ENCODE measurements at regions not wholly inside any gene's neighbourhood (a gene's known extent, or its start where the extent isn't known, plus 50 kb on each side); places are given as distances from the start of the nearest gene placed in this dataset.

GRCh38 chr12:114851981-114852380 is 168.0 kb upstream of the TBX3 start:
- no peak for TF ChIP-seq TAF1 (IDR thresholded peaks at IDR 0.05; ENCODE audit: low read depth)
- TF ChIP-seq, protein P1, sequence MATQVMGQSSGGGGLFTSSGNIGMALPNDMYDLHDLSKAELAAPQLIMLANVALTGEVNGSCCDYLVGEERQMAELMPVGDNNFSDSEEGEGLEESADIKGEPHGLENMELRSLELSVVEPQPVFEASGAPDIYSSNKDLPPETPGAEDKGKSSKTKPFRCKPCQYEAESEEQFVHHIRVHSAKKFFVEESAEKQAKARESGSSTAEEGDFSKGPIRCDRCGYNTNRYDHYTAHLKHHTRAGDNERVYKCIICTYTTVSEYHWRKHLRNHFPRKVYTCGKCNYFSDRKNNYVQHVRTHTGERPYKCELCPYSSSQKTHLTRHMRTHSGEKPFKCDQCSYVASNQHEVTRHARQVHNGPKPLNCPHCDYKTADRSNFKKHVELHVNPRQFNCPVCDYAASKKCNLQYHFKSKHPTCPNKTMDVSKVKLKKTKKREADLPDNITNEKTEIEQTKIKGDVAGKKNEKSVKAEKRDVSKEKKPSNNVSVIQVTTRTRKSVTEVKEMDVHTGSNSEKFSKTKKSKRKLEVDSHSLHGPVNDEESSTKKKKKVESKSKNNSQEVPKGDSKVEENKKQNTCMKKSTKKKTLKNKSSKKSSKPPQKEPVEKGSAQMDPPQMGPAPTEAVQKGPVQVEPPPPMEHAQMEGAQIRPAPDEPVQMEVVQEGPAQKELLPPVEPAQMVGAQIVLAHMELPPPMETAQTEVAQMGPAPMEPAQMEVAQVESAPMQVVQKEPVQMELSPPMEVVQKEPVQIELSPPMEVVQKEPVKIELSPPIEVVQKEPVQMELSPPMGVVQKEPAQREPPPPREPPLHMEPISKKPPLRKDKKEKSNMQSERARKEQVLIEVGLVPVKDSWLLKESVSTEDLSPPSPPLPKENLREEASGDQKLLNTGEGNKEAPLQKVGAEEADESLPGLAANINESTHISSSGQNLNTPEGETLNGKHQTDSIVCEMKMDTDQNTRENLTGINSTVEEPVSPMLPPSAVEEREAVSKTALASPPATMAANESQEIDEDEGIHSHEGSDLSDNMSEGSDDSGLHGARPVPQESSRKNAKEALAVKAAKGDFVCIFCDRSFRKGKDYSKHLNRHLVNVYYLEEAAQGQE (IDR thresholded peaks at IDR 0.05; ENCODE audit: low read depth): no peak
- no peak for TF ChIP-seq ZBTB7A (IDR thresholded peaks at IDR 0.05; ENCODE audit: low read depth)
- no peak for TF ChIP-seq EGR1 (IDR thresholded peaks at IDR 0.05)
- no peak for TF ChIP-seq YY1 (IDR thresholded peaks at IDR 0.05; ENCODE audit: low read depth)
- TF ChIP-seq, protein P2, sequence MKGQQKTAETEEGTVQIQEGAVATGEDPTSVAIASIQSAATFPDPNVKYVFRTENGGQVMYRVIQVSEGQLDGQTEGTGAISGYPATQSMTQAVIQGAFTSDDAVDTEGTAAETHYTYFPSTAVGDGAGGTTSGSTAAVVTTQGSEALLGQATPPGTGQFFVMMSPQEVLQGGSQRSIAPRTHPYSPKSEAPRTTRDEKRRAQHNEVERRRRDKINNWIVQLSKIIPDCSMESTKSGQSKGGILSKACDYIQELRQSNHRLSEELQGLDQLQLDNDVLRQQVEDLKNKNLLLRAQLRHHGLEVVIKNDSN (IDR thresholded peaks at IDR 0.05): no peak
- TF ChIP-seq RAD21 (IDR thresholded peaks at IDR 0.05; ENCODE audit: low read depth): no peak
- TF ChIP-seq, protein P3, sequence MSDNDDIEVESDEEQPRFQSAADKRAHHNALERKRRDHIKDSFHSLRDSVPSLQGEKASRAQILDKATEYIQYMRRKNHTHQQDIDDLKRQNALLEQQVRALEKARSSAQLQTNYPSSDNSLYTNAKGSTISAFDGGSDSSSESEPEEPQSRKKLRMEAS (IDR thresholded peaks at IDR 0.05): no peak
- TF ChIP-seq CREB1 (IDR thresholded peaks at IDR 0.05; ENCODE audit: low read depth): no peak
- TF ChIP-seq NFIC (IDR thresholded peaks at IDR 0.05): no peak
- no peak for TF ChIP-seq FOXM1 (IDR thresholded peaks at IDR 0.05; ENCODE audit: borderline replicate concordance, low read depth)
- no peak for TF ChIP-seq TCF12 (IDR thresholded peaks at IDR 0.05; ENCODE audit: low read depth)

- TF ChIP-seq EP300 (IDR thresholded peaks at IDR 0.05; ENCODE audit: borderline replicate concordance): no peak
- TF ChIP-seq CEBPB (IDR thresholded peaks at IDR 0.05): no peak
- no peak for TF ChIP-seq TEAD4 (IDR thresholded peaks at IDR 0.05)
- no peak for TF ChIP-seq FOXM1 (IDR thresholded peaks at IDR 0.05; ENCODE audit: borderline replicate concordance, low read depth)
- TF ChIP-seq, protein P3 (IDR thresholded peaks at IDR 0.05): no peak
- TF ChIP-seq, protein P2 (IDR thresholded peaks at IDR 0.05): no peak
- no peak for TF ChIP-seq YY1 (IDR thresholded peaks at IDR 0.05; ENCODE audit: low read depth)
- TF ChIP-seq RAD21 (IDR thresholded peaks at IDR 0.05; ENCODE audit: low read depth): no peak
- TF ChIP-seq, protein P1 (IDR thresholded peaks at IDR 0.05; ENCODE audit: low read depth): no peak
- TF ChIP-seq ZBTB7A (IDR thresholded peaks at IDR 0.05; ENCODE audit: low read depth): no peak
- TF ChIP-seq EGR1 (IDR thresholded peaks at IDR 0.05): no peak
- TF ChIP-seq TAF1 (IDR thresholded peaks at IDR 0.05; ENCODE audit: low read depth): no peak
- no peak for TF ChIP-seq TCF12 (IDR thresholded peaks at IDR 0.05; ENCODE audit: low read depth)
- no peak for TF ChIP-seq NFIC (IDR thresholded peaks at IDR 0.05)
- no peak for TF ChIP-seq CREB1 (IDR thresholded peaks at IDR 0.05; ENCODE audit: low read depth)
Observed at GRCh38 chr12:114850661-114851275, 166.8 kb upstream of the TBX3 start.

GRCh38 chr12:114848666-114849065 is 164.7 kb upstream of the TBX3 start:
- TF ChIP-seq TAF1 (IDR thresholded peaks at IDR 0.05; ENCODE audit: low read depth): no peak
- TF ChIP-seq NFIC (IDR thresholded peaks at IDR 0.05): no peak
- TF ChIP-seq ZBTB7A (IDR thresholded peaks at IDR 0.05; ENCODE audit: low read depth): no peak
- TF ChIP-seq, protein P3 (IDR thresholded peaks at IDR 0.05): no peak
- TF ChIP-seq, protein P2 (IDR thresholded peaks at IDR 0.05): no peak
- no peak for TF ChIP-seq CEBPB (IDR thresholded peaks at IDR 0.05)
- TF ChIP-seq EP300 (IDR thresholded peaks at IDR 0.05; ENCODE audit: borderline replicate concordance): no peak
- no peak for TF ChIP-seq YY1 (IDR thresholded peaks at IDR 0.05; ENCODE audit: low read depth)

GRCh38 chr12:114847441-114848035 is 163.6 kb upstream of the TBX3 start:
- no peak for TF ChIP-seq YY1 (IDR thresholded peaks at IDR 0.05; ENCODE audit: low read depth)
- TF ChIP-seq EP300 (IDR thresholded peaks at IDR 0.05; ENCODE audit: borderline replicate concordance): no peak
- TF ChIP-seq, protein P2 (IDR thresholded peaks at IDR 0.05): no peak
- TF ChIP-seq TCF12 (IDR thresholded peaks at IDR 0.05; ENCODE audit: low read depth): no peak
- no peak for TF ChIP-seq CREB1 (IDR thresholded peaks at IDR 0.05; ENCODE audit: low read depth)
- no peak for TF ChIP-seq EGR1 (IDR thresholded peaks at IDR 0.05)
- no peak for TF ChIP-seq RAD21 (IDR thresholded peaks at IDR 0.05; ENCODE audit: low read depth)
- TF ChIP-seq, protein P1 (IDR thresholded peaks at IDR 0.05; ENCODE audit: low read depth): no peak
- TF ChIP-seq TEAD4 (IDR thresholded peaks at IDR 0.05): no peak
- TF ChIP-seq CEBPB (IDR thresholded peaks at IDR 0.05): no peak
- TF ChIP-seq FOXM1 (IDR thresholded peaks at IDR 0.05; ENCODE audit: borderline replicate concordance, low read depth): no peak
- TF ChIP-seq, protein P3 (IDR thresholded peaks at IDR 0.05): no peak
- no peak for TF ChIP-seq TAF1 (IDR thresholded peaks at IDR 0.05; ENCODE audit: low read depth)
- no peak for TF ChIP-seq ZBTB7A (IDR thresholded peaks at IDR 0.05; ENCODE audit: low read depth)
